Right atrium auricular region (tissue), 2 donors: ENCODE measurements at regions not wholly inside any gene's neighbourhood (a gene's known extent, or its start where the extent isn't known, plus 50 kb on each side); places are given as distances from the start of the nearest gene placed in this dataset.
"Not testable (repeated sequence)": the region's sequence is repeated elsewhere in the genome, so short reads cannot be mapped to it uniquely, and the experiment has no call there.

Experiments used
- DNase-seq: peaks from one replicate; pipeline ENCODE4 v3.0.0-alpha.2; 2019; ENCODE audit warnings: low spot score
- H3K27ac ChIP-seq, 2 donors: fragments of 200-600 bp; sonication (generic); 1 replicate in 1 of 2; 2 replicates in 1 of 2; pipeline ENCODE4 v1.5.1; 2016 to 2019
- H3K27me3 ChIP-seq, 2 donors: fragments of 200-600 bp; sonication (generic); one replicate each; pipeline versions ENCODE4 v1.5.1 to v1.6.0; 2017 to 2019
- H3K36me3 ChIP-seq: fragments of 200-600 bp; sonication (generic); one replicate; pipeline ENCODE4 v1.5.1; 2016
- H3K4me1 ChIP-seq, 2 donors: fragments of 200-600 bp; sonication (generic); one replicate each; pipeline versions ENCODE4 v1.5.1 to v1.6.0; 2017 to 2019
- H3K4me3 ChIP-seq, 2 donors: fragments of 200-600 bp; sonication (generic); 1 replicate in 1 of 2; 2 replicates in 1 of 2; pipeline ENCODE4 v1.5.1; 2017 to 2019; ENCODE audit warnings: mild to moderate bottlenecking in 1 of 2, moderate library complexity in 1 of 2
- H3K9me3 ChIP-seq, 2 donors: fragments of 200-600 bp; sonication (generic); one replicate each; pipeline ENCODE4 v1.5.1; 2019
- TF ChIP-seq, protein P1 (sequence below), 2 donors: fragments of 200-600 bp; sonication (generic); IDR thresholded peaks; one replicate each; pipeline ENCODE4 v1.5.1; 2019; ENCODE audit warnings: antibody characterized with exemption in 2 of 2

- no peaks in the 10 kb centered on the region for H3K27me3 ChIP-seq
- no peak overlapping the region for H3K27ac ChIP-seq
- H3K36me3 ChIP-seq: no peaks in the 10 kb centered on the region
- no peak for DNase-seq
- H3K4me1 ChIP-seq: no peaks in the 10 kb centered on the region
- TF ChIP-seq, protein P1, sequence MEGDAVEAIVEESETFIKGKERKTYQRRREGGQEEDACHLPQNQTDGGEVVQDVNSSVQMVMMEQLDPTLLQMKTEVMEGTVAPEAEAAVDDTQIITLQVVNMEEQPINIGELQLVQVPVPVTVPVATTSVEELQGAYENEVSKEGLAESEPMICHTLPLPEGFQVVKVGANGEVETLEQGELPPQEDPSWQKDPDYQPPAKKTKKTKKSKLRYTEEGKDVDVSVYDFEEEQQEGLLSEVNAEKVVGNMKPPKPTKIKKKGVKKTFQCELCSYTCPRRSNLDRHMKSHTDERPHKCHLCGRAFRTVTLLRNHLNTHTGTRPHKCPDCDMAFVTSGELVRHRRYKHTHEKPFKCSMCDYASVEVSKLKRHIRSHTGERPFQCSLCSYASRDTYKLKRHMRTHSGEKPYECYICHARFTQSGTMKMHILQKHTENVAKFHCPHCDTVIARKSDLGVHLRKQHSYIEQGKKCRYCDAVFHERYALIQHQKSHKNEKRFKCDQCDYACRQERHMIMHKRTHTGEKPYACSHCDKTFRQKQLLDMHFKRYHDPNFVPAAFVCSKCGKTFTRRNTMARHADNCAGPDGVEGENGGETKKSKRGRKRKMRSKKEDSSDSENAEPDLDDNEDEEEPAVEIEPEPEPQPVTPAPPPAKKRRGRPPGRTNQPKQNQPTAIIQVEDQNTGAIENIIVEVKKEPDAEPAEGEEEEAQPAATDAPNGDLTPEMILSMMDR (IDR thresholded peaks at IDR 0.05): no peak
- H3K9me3 ChIP-seq: peaks cover 0 to 8% of the 10 kb centered on the region in 2 donors
- H3K4me3 ChIP-seq: no peak overlapping the region
These were observed 312.9 kb downstream of the PDCD6IP start for GRCh38 chr3:34111361-34111760.

- not testable (repeated sequence) for DNase-seq, H3K27ac ChIP-seq, H3K36me3 ChIP-seq, H3K9me3 ChIP-seq, H3K4me3 ChIP-seq, H3K4me1 ChIP-seq, H3K27me3 ChIP-seq
These were observed 313.8 kb downstream of the PDCD6IP start for GRCh38 chr3:34112261-34112660.

DNA sequence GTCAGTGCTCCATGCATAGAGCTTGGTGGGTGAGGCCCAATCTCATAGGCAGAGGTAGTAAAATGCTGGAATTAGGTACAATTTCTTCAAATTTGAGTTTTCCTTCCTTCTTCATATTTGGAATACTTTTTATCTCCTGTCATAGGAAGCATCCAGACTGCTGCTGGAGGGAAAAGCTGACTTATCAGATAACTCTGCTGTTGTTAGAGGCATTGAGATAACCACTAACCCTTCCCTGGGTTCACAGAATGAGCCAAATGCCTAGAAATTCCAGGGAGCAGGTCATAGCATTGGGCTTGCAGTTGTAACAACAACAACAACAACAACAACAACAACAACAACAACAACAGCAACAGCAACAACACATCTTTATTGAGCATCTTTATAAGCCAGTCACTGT, 332.7 kb downstream of the PDCD6IP start:
- TF ChIP-seq, protein P1 (IDR thresholded peaks at IDR 0.05): no peak

GRCh38 chr3:34132069-34132692, 333.8 kb downstream of the PDCD6IP start:
- TF ChIP-seq, protein P1 (IDR thresholded peaks at IDR 0.05): no peak
- DNase-seq: no peak
- no peaks in the 10 kb centered on the region for H3K9me3 ChIP-seq

More for the DNA sequence above, 332.7 kb downstream of the PDCD6IP start:
- Histone ChIP-seq H3K9me3 (no peaks in the 10 kb centered on the region), H3K4me1 (peaks cover 0 to 6% of the 10 kb centered on the region in 2 donors), H3K4me3 (no peak overlapping the region), H3K36me3 (no peaks in the 10 kb centered on the region), H3K27me3 (no peaks in the 10 kb centered on the region), H3K27ac (no peak overlapping the region)
- DNase-seq: no peak

GRCh38 chr3:34139566-34139965, 341.1 kb downstream of the PDCD6IP start:
- TF ChIP-seq, protein P1 (IDR thresholded peaks at IDR 0.05): no peak
- peaks cover 0 to 6% of the 10 kb centered on the region in 2 donors for H3K9me3 ChIP-seq
- no peak for DNase-seq

More at GRCh38 chr3:34132069-34132692, 333.8 kb downstream of the PDCD6IP start:
- Histone ChIP-seq H3K4me3 (no peak overlapping the region), H3K36me3 (no peaks in the 10 kb centered on the region), H3K27ac (no peak overlapping the region), H3K4me1 (peaks cover 0 to 6% of the 10 kb centered on the region in 2 donors), H3K27me3 (no peaks in the 10 kb centered on the region)

GRCh38 chr3:34140616-34141015, 342.2 kb downstream of the PDCD6IP start:
- H3K9me3 ChIP-seq: peaks cover 0 to 6% of the 10 kb centered on the region in 2 donors
- H3K4me3 ChIP-seq: no peak overlapping the region
- H3K27ac ChIP-seq: no peak overlapping the region
- no peaks in the 10 kb centered on the region for H3K4me1 ChIP-seq
- no peaks in the 10 kb centered on the region for H3K36me3 ChIP-seq
- no peak for DNase-seq
- H3K27me3 ChIP-seq: no peaks in the 10 kb centered on the region
- TF ChIP-seq, protein P1 (IDR thresholded peaks at IDR 0.05): no peak

More at GRCh38 chr3:34139566-34139965, 341.1 kb downstream of the PDCD6IP start:
- no peaks in the 10 kb centered on the region for H3K4me1 ChIP-seq
- no peak overlapping the region for H3K4me3 ChIP-seq
- H3K36me3 ChIP-seq: no peaks in the 10 kb centered on the region
- H3K27ac ChIP-seq: no peak overlapping the region
- no peaks in the 10 kb centered on the region for H3K27me3 ChIP-seq
